Kidney (tissue), 13 donors: ENCODE measurements at regions not wholly inside any gene's neighbourhood (a gene's known extent, or its start where the extent isn't known, plus 50 kb on each side); places are given as distances from the start of the nearest gene placed in this dataset.

Experiments
- DNase-seq, 5 donors: peaks; one replicate each; pipeline ENCODE4 v3.0.0-alpha.2; 2013 to 2020
- FAIRE-seq: peaks from 2 replicates; lab custom pipeline; 2012; peaks lifted over from hg19 to GRCh38; lab: Jason Lieb, UNC
- H3K27ac ChIP-seq, 2 donors: one replicate each; pipeline ENCODE4 v1.7.0; 2013; ENCODE audit warnings: low read depth in 2 of 2, low read length in 2 of 2, inconsistent platforms in 1 of 2
- H3K27me3 ChIP-seq: one replicate; pipeline ENCODE4 v1.7.1; 2013; ENCODE audit warnings: low read length, inconsistent platforms; ENCODE audit not compliant: control insufficient read depth, insufficient read depth
- H3K36me3 ChIP-seq, 3 donors: one replicate each; pipeline versions ENCODE4 v1.7.0 to v1.7.1; 2013; ENCODE audit warnings: low read length in 3 of 3, control low read depth in 1 of 3, inconsistent platforms in 1 of 3; ENCODE audit not compliant: insufficient read depth in 3 of 3, control insufficient read depth in 2 of 3
- H3K4me1 ChIP-seq, 3 donors: one replicate each; pipeline versions ENCODE4 v1.7.0 to v1.7.1; 2013; ENCODE audit warnings: low read length in 3 of 3, inconsistent platforms in 1 of 3, low read depth in 1 of 3; ENCODE audit not compliant: control insufficient read depth in 2 of 3, insufficient read depth in 2 of 3
- H3K4me3 ChIP-seq, 3 donors: one replicate each; pipeline versions ENCODE4 v1.7.0 to v1.8.1; 2013; ENCODE audit warnings: low read length in 3 of 3, control low read depth in 1 of 3, inconsistent platforms in 1 of 3
- H3K9ac ChIP-seq, 3 donors: one replicate each; pipeline versions ENCODE4 v1.7.0 to v1.7.1; 2013; ENCODE audit warnings: low read length in 3 of 3, control low read depth in 1 of 3, inconsistent platforms in 1 of 3
- H3K9me3 ChIP-seq, 3 donors: one replicate each; pipeline versions ENCODE4 v1.7.0 to v1.7.1; 2013; ENCODE audit warnings: low read length in 3 of 3, control low read depth in 1 of 3, inconsistent platforms in 1 of 3; ENCODE audit not compliant: control insufficient read depth in 2 of 3, insufficient read depth in 1 of 3
- intact Hi-C: fragments of 100-400 bp; cut with DNase I; formaldehyde crosslinking; loops from one replicate; pipeline ENCODE4 v1.11.1; 2022
- TF ChIP-seq, protein P1 (sequence below): IDR thresholded peaks from 3 replicates; pipeline ENCODE4 v1.5.1; 2012; ENCODE audit warnings: mild to moderate bottlenecking, moderate library complexity, borderline replicate concordance; ENCODE audit not compliant: insufficient read depth; ENCODE audit errors: extremely low read depth
- donor health status: control.
- donor health status: control.
- donor health status: control.
- donor health status: control.
- donor health status: control.
- donor health status: DM: yes; HTN: yes; CAD: no.
- donor health status: Normal renal cell carcinoma (clear cell type).

GRCh38 chr15:53454843-53455721 lies 304.4 kb downstream of the WDR72 start:
- TF ChIP-seq, protein P1, sequence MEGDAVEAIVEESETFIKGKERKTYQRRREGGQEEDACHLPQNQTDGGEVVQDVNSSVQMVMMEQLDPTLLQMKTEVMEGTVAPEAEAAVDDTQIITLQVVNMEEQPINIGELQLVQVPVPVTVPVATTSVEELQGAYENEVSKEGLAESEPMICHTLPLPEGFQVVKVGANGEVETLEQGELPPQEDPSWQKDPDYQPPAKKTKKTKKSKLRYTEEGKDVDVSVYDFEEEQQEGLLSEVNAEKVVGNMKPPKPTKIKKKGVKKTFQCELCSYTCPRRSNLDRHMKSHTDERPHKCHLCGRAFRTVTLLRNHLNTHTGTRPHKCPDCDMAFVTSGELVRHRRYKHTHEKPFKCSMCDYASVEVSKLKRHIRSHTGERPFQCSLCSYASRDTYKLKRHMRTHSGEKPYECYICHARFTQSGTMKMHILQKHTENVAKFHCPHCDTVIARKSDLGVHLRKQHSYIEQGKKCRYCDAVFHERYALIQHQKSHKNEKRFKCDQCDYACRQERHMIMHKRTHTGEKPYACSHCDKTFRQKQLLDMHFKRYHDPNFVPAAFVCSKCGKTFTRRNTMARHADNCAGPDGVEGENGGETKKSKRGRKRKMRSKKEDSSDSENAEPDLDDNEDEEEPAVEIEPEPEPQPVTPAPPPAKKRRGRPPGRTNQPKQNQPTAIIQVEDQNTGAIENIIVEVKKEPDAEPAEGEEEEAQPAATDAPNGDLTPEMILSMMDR: no peak
- Histone ChIP-seq H3K4me1 (no peaks in the 10 kb centered on the region), H3K27me3 (no peaks in the 10 kb centered on the region), H3K9ac (no peak overlapping the region), H3K4me3 (no peak overlapping the region), H3K27ac (no peak overlapping the region), H3K9me3 (no peaks in the 10 kb centered on the region), H3K36me3 (no peaks in the 10 kb centered on the region)
- no peak for FAIRE-seq
- intact Hi-C loops: no loop called here
- no peak for DNase-seq

DNA sequence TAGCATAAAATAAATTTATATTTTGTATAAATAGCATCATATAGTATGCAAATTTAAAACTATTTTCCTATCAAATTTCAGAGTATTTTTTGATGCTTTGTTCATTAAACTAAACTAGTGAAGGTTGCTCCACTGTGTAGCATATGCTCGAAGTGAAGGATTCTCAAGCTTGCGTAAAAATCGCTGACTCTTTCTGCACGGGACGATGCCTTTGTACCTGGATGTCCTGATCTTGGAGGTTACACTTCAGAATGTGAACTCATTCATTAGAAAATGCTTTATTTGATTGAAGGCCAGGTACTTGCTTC lies 305.0 kb downstream of the WDR72 start:
- FAIRE-seq: no peak
- no peaks in the 10 kb centered on the region for H3K36me3 ChIP-seq
- intact Hi-C loops: no loop called here

GRCh38 chr15:53453253-53454105 lies 306.0 kb downstream of the WDR72 start:
- FAIRE-seq (no peak), DNase-seq (no peak)
- H3K27me3 ChIP-seq: no peaks in the 10 kb centered on the region
- H3K4me3 ChIP-seq: no peak overlapping the region
- TF ChIP-seq, protein P1: no peak
- no peaks in the 10 kb centered on the region for H3K9me3 ChIP-seq
- no peaks in the 10 kb centered on the region for H3K36me3 ChIP-seq
- intact Hi-C loops: no loop called here
- no peak overlapping the region for H3K27ac ChIP-seq
- H3K9ac ChIP-seq: no peak overlapping the region
- no peaks in the 10 kb centered on the region for H3K4me1 ChIP-seq

More for the DNA sequence above, 305.0 kb downstream of the WDR72 start:
- TF ChIP-seq, protein P1: no peak
- no peak overlapping the region for H3K9ac ChIP-seq
- no peak for DNase-seq
- H3K4me1 ChIP-seq: no peaks in the 10 kb centered on the region
- no peaks in the 10 kb centered on the region for H3K27me3 ChIP-seq
- no peaks in the 10 kb centered on the region for H3K9me3 ChIP-seq
- no peak overlapping the region for H3K27ac ChIP-seq
- H3K4me3 ChIP-seq: no peak overlapping the region
